ENCODE measurements at regions not wholly inside any gene's neighbourhood (a gene's known extent, or its start where the extent isn't known, plus 50 kb on each side); places are given as distances from the start of the nearest gene placed in this dataset.

- TF ChIP-seq CTCF (IDR thresholded peaks at IDR 0.05) (no peak), POLR2A (IDR thresholded peaks at IDR 0.05) (no peak)
These were observed 173.1 kb upstream of the ANKRD55 start for GRCh38 chr5:56406221-56406620.
